ENCODE measurements at regions not wholly inside any gene's neighbourhood (a gene's known extent, or its start where the extent isn't known, plus 50 kb on each side); places are given as distances from the start of the nearest gene placed in this dataset.
A peak's percentile ranks its signal among the peaks of the same experiment; 100 is the strongest.

DNA sequence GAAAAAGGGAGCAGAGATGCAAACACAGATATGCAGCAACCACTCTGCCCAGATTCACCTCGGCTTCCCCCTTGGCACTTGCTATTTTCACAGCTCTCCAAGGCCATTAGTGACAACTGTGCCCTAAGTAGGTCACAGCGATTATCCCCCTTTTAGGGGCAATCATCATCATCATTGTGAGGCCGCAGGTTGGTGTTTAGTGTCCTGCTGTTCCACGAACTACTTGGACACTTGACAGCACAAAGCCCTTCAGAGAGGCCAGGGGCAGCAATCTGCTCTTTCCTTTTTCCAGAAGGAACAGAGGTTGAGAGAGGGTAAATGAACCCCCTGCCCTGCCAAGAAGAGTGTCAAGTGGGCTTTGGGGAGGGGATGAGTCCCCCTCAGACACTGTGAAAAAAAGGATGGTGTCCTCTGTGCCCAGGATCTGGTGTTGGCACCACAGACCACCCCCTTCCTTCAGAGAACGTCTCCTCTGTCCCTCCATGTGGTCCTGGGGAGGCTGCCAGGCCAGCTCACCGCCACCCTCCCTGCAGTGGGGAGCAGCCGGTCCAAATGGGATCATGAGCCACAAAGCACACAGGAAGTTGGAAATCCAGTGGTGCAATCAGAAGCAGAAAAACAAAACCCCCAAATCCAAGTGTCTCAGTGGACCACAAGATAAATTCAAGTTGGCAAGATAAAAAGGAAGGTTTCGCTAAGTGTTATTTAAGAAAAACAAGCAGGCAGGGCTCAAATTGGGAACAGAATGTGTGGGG is 78.4 kb upstream of the MED9 start:
- Mint-ChIP-seq H3K4me1 (peaks cover 10% of the 10 kb centered on the region), H3K27ac (no peak overlapping the region), H3K27me3 (no peaks in the 10 kb centered on the region), H3K36me3 (ENCODE audit: low read depth) (no peaks in the 10 kb centered on the region), H3K4me3 (no peak overlapping the region), H3K9me3 (no peaks in the 10 kb centered on the region)
- ATAC-seq (replicated peaks), result no peak

DNA sequence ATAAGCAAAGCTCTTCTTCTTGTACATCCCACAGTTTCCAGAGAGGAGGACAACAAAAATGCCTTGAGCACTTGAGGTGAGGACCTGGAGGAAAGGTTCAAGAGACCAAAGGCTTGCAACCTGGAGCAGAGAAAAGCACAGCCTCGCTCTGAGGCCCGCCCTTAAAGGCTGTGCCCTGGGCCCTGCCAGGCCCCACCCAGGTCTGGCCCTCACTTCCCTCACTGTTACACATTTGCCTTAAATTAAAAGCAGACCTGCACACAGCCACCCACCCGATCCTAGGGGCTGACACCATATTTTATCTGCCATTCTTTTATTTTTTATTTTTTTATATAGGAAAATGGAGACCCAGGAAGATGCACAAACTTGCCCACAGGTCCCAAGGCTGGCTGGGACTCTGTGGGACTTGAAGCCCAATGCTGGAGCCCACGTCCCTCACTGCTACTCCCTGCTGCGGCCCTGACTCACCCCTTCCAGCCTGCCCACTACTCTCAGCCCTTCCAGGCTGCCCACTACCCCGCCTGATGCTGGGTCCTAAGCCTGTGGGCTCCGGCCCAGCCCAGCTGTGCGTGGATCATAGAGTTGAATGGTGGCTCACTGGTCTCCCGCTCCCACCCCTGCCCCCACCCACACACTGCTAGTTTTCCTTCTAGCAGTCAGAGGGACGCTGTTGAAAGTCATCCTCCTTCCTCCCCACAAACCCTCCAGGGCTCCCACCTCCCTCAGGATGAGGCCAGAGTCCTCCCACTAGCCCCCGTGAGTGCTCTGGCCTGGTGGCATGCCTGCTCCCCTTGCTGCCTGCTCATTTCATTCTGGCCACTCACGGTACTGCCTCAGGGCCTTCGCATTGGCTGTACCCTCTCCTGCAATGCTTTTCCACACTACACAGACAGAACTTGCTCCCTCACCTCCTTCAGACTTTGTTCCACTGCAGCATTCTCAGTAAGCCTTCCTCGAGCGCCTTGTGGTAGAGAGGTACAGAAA is 77.6 kb upstream of the MED9 start:
- no peak for ATAC-seq (replicated peaks)

DNA sequence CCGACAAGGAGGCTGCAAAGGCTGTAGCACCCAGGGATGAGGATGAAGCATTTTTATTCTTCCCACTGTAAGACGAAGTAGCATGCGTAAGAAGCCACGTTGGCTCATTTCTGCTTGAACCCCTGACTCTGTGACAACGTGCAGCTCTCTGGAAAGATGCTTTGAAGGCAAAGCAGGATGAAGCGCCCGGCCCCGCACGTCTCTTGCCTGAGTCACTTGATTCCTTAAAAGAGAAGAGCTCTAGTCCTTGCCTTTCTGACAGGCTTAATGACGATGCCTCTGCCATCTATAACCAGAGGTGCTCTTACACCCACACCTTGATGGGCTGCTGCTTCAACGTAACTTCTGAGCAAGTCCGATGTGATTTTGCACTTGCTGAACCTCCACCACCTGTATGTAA is 76.7 kb upstream of the MED9 start:
- H3K4me1 Mint-ChIP-seq, result peaks cover 24% of the 10 kb centered on the region
- H3K27ac Mint-ChIP-seq, result peak overlapping the region; percentile 73
- ATAC-seq (replicated peaks), result no peak
- no peaks in the 10 kb centered on the region for H3K36me3 Mint-ChIP-seq (ENCODE audit: low read depth)
- no peaks in the 10 kb centered on the region for H3K27me3 Mint-ChIP-seq
- H3K4me3 Mint-ChIP-seq, result no peak overlapping the region
- no peaks in the 10 kb centered on the region for H3K9me3 Mint-ChIP-seq

More for the DNA sequence above, 77.6 kb upstream of the MED9 start:
- H3K4me1 Mint-ChIP-seq, result peaks cover 17% of the 10 kb centered on the region
- H3K27me3 Mint-ChIP-seq, result no peaks in the 10 kb centered on the region
- H3K9me3 Mint-ChIP-seq, result no peaks in the 10 kb centered on the region
- H3K36me3 Mint-ChIP-seq (ENCODE audit: low read depth), result no peaks in the 10 kb centered on the region
- no peak overlapping the region for H3K4me3 Mint-ChIP-seq
- H3K27ac Mint-ChIP-seq, result peak overlapping the region; percentile 73

DNA sequence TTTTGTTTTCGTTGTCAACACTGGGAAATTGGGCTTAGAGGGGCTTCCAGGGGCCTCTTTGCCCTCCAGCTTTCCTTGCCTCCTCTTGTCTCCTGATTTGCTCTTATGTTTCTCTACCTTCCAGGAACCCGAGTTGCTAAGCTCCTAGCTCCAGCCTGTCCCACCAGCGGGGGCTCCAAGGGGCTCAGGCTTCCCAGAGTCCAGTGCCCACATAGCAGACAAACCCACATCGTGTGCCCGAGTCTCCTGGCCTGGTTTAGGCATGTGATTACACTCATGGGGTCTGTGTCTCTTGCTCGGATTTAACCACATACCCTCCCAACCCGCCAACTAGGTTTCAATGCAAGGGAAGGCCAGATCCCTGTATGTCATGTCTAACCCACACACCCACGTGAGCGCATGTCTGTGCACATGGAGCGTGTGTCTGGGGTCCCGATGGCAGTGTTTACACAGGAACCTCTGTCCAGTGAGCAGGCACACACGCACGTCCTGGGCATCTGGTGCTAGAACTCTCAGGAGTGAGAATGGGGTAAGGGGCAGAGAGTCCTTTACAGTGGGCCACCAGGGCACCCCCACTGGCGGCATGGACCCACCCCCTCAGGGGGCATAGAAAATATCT is 76.1 kb upstream of the MED9 start:
- Mint-ChIP-seq H3K9me3 (no peaks in the 10 kb centered on the region), H3K27ac (peak overlapping the region; percentile 15), H3K27me3 (no peaks in the 10 kb centered on the region), H3K36me3 (ENCODE audit: low read depth) (no peaks in the 10 kb centered on the region), H3K4me3 (no peak overlapping the region), H3K4me1 (peaks cover 25% of the 10 kb centered on the region)
- no peak for ATAC-seq (replicated peaks)

- Mint-ChIP-seq H3K27me3 (no peaks in the 10 kb centered on the region), H3K4me3 (no peak overlapping the region), H3K36me3 (ENCODE audit: low read depth) (no peaks in the 10 kb centered on the region), H3K4me1 (peaks cover 29% of the 10 kb centered on the region), H3K27ac (no peak overlapping the region), H3K9me3 (no peaks in the 10 kb centered on the region)
- ATAC-seq (replicated peaks), result no peak
Observed at GRCh38 chr17:17401271-17401781, 75.5 kb upstream of the MED9 start.

GRCh38 chr17:17402558-17402957 is 74.2 kb upstream of the MED9 start:
- no peak for ATAC-seq (replicated peaks)
- Mint-ChIP-seq H3K9me3 (no peaks in the 10 kb centered on the region), H3K4me3 (peak overlapping the region; percentile 68), H3K4me1 (peaks cover 36% of the 10 kb centered on the region), H3K27ac (no peak overlapping the region), H3K36me3 (ENCODE audit: low read depth) (no peaks in the 10 kb centered on the region), H3K27me3 (no peaks in the 10 kb centered on the region)

- H3K9me3 Mint-ChIP-seq, result no peaks in the 10 kb centered on the region
- H3K27me3 Mint-ChIP-seq, result no peaks in the 10 kb centered on the region
- H3K27ac Mint-ChIP-seq, result peak overlapping the region; percentile 75
- no peak for ATAC-seq (replicated peaks)
- H3K36me3 Mint-ChIP-seq (ENCODE audit: low read depth), result no peaks in the 10 kb centered on the region
- H3K4me3 Mint-ChIP-seq, result peak overlapping the region; percentile 68
- H3K4me1 Mint-ChIP-seq, result peaks cover 38% of the 10 kb centered on the region
Observed at GRCh38 chr17:17403065-17403464, 73.7 kb upstream of the MED9 start.

DNA sequence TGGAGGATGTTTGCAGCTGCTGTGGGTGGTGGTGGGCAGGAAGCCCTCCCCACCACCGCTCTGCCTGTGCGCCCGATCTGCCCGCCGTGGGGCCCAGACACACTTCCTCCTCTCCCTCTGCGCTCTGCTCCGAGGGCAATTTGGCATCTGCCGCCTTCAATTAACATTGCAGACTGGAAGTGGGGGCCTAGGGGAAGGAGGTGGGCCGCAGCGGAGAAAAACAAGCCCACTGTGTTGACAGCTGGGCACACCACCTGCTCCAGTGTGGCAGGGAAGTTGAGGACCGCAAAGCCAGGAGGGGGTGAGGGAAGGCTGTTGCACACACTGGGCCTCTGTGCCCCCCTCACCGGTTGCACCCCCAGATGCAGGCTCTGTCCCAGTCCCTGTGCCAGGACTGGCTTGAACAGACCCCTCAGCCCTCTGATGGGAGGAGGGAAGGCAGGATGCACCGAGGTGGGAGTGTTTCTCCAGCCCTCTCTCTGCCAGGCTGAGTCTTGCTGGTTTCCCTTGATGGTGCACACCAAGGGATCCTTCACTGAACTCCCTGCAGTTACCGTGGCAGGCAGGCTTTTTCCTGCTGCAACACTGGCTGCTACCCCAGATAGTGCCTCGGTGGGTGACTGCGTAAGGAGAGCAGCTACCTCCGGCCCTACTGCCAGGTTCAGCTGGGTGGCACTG is 72.8 kb upstream of the MED9 start:
- no peaks in the 10 kb centered on the region for H3K27me3 Mint-ChIP-seq
- no peaks in the 10 kb centered on the region for H3K9me3 Mint-ChIP-seq
- H3K36me3 Mint-ChIP-seq (ENCODE audit: low read depth), result no peaks in the 10 kb centered on the region
- peak; percentile 73 for ATAC-seq (replicated peaks)
- H3K4me3 Mint-ChIP-seq, result peak overlapping the region; percentile 68
- H3K4me1 Mint-ChIP-seq, result peaks cover 42% of the 10 kb centered on the region
- H3K27ac Mint-ChIP-seq, result peak overlapping the region; percentile 75

DNA sequence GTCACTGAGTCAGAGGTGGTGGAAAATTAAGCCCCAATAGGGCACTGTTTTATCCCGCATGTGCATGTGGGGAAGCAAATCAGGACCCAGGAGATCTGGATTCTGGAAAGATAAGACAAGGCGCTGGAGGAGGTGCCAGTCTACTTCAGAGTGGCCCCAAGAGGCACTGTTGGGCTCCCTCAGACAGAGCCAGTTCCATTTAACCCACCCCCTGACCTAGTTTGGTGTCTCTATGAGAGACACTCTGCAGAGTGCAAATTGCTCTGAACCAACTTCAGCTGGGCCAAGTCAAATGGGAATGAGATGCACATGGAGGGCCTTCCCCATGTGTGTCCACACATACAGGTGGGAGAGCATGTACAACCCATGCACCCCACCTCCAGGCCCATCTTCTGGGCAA is 71.1 kb upstream of the MED9 start:
- H3K27me3 Mint-ChIP-seq, result no peaks in the 10 kb centered on the region
- H3K4me1 Mint-ChIP-seq, result peaks cover 46% of the 10 kb centered on the region
- H3K36me3 Mint-ChIP-seq (ENCODE audit: low read depth), result no peaks in the 10 kb centered on the region
- ATAC-seq (replicated peaks), result no peak
- no peaks in the 10 kb centered on the region for H3K9me3 Mint-ChIP-seq
- no peak overlapping the region for H3K27ac Mint-ChIP-seq
- H3K4me3 Mint-ChIP-seq, result no peak overlapping the region

- ATAC-seq (replicated peaks), result no peak
- Mint-ChIP-seq H3K4me3 (no peak overlapping the region), H3K4me1 (peaks cover 41% of the 10 kb centered on the region), H3K9me3 (no peaks in the 10 kb centered on the region), H3K36me3 (ENCODE audit: low read depth) (no peaks in the 10 kb centered on the region), H3K27me3 (no peaks in the 10 kb centered on the region), H3K27ac (peak overlapping the region; percentile 42)
Observed at GRCh38 chr17:17406225-17406624, 70.6 kb upstream of the MED9 start.

DNA sequence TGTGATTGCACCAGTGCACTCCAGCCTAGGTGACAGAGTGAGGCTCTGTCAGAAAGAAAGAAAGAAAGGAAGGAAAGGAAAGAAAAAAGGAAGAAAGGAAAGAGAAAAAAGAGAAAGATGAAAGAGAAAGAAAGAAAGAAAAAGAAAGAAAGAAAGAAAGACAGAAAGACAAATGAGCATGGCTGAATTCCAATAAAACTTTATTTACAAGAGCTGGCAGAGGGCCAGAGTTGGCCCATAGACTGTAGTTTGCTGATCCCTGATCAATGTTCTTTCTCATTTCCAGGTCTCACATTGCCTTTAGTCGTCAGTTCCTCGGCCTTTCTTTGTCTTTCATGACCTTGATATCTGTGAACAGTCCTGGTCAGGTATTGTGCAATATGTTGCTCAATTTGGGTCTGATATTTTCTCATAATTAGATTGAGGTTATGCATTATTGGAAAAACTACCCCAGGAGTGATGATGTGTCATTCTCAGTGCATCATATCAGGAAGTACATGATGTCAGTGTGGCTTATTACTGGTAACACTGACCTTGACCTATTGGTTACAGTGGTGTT is 68.5 kb upstream of the MED9 start:
- Mint-ChIP-seq H3K27me3 (no peaks in the 10 kb centered on the region), H3K4me1 (peaks cover 36% of the 10 kb centered on the region), H3K9me3 (no peaks in the 10 kb centered on the region), H3K27ac (peak overlapping the region; percentile 87), H3K4me3 (peak overlapping the region; percentile 20), H3K36me3 (ENCODE audit: low read depth) (no peaks in the 10 kb centered on the region)
- ATAC-seq (replicated peaks), result peak; percentile 74

GRCh38 chr17:17410357-17410756 is 66.4 kb upstream of the MED9 start:
- H3K27ac Mint-ChIP-seq, result no peak overlapping the region
- H3K4me3 Mint-ChIP-seq, result no peak overlapping the region
- ATAC-seq (replicated peaks), result no peak
- H3K9me3 Mint-ChIP-seq, result no peaks in the 10 kb centered on the region
- no peaks in the 10 kb centered on the region for H3K27me3 Mint-ChIP-seq
- H3K36me3 Mint-ChIP-seq (ENCODE audit: low read depth), result no peaks in the 10 kb centered on the region
- peaks cover 21% of the 10 kb centered on the region for H3K4me1 Mint-ChIP-seq

- peak overlapping the region; percentile 76 for H3K27ac Mint-ChIP-seq
- peaks cover 17% of the 10 kb centered on the region for H3K4me1 Mint-ChIP-seq
- no peaks in the 10 kb centered on the region for H3K9me3 Mint-ChIP-seq
- H3K4me3 Mint-ChIP-seq, result no peak overlapping the region
- no peaks in the 10 kb centered on the region for H3K27me3 Mint-ChIP-seq
- no peak for ATAC-seq (replicated peaks)
- no peaks in the 10 kb centered on the region for H3K36me3 Mint-ChIP-seq (ENCODE audit: low read depth)
Observed at GRCh38 chr17:17411692-17412091, 65.1 kb upstream of the MED9 start.

DNA sequence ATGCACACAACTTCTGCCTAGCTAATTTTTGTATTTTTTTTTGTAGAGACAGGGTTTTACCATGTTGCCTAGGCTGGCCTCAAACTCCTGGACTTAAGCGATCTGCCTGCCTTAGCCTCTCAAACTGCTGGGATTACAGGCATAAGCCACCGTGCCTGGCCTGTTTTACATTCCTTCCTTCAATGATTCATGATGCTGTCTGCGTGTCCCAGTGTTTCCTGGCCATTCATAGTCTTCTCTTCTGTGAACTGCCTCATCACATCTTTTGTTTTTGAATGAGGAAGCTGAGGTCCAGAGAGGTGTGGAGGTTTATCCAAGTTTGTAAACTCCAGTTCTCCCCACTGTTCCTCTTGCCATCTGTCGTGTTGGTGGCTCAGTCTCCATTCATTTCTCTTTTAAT is 64.5 kb upstream of the MED9 start:
- no peaks in the 10 kb centered on the region for H3K27me3 Mint-ChIP-seq
- no peaks in the 10 kb centered on the region for H3K9me3 Mint-ChIP-seq
- no peak for ATAC-seq (replicated peaks)
- H3K4me1 Mint-ChIP-seq, result peaks cover 16% of the 10 kb centered on the region
- H3K4me3 Mint-ChIP-seq, result no peak overlapping the region
- H3K27ac Mint-ChIP-seq, result peak overlapping the region; percentile 76
- H3K36me3 Mint-ChIP-seq (ENCODE audit: low read depth), result no peaks in the 10 kb centered on the region
